ENCODE measurements at regions not wholly inside any gene's neighbourhood (a gene's known extent, or its start where the extent isn't known, plus 50 kb on each side); places are given as distances from the start of the nearest gene placed in this dataset.

- H3K27ac ChIP-seq: no peak overlapping the region
- TF ChIP-seq, protein P1, sequence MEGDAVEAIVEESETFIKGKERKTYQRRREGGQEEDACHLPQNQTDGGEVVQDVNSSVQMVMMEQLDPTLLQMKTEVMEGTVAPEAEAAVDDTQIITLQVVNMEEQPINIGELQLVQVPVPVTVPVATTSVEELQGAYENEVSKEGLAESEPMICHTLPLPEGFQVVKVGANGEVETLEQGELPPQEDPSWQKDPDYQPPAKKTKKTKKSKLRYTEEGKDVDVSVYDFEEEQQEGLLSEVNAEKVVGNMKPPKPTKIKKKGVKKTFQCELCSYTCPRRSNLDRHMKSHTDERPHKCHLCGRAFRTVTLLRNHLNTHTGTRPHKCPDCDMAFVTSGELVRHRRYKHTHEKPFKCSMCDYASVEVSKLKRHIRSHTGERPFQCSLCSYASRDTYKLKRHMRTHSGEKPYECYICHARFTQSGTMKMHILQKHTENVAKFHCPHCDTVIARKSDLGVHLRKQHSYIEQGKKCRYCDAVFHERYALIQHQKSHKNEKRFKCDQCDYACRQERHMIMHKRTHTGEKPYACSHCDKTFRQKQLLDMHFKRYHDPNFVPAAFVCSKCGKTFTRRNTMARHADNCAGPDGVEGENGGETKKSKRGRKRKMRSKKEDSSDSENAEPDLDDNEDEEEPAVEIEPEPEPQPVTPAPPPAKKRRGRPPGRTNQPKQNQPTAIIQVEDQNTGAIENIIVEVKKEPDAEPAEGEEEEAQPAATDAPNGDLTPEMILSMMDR (IDR thresholded peaks at IDR 0.05): no peak
- H3K9me3 ChIP-seq: no peaks in the 10 kb centered on the region
- no peak overlapping the region for H3K4me3 ChIP-seq
- ATAC-seq (no peak), DNase-seq (no peak)
- no peaks in the 10 kb centered on the region for H3K36me3 ChIP-seq
- H3K27me3 ChIP-seq: no peaks in the 10 kb centered on the region
- H3K4me1 ChIP-seq: no peaks in the 10 kb centered on the region
- intact Hi-C loops (cut with DNase I): no loop called here
These were observed 165.0 kb downstream of the SLC4A3 start for GRCh38 chr2:219792446-219792845.

DNA sequence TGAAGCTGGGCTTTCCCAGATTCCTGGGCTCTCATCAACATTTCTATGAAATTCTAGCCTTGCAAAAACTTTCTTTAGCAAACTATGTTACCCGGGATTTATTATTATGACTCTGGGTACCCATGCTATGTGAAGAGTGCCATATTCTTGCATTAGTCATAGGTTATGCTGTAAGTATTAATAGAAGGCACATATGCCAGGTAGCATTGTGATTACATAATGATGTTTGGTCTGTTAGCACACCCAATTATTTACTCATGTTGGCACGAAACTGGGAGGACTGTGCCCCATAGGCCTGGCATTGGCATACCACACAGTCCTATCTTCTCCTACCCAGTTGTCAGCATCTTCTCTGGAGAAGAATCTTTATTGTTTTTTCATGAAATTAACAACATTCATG lies 171.0 kb downstream of the SLC4A3 start:
- intact Hi-C loops (cut with DNase I): no loop called here
- DNase-seq: no peak
- Histone ChIP-seq H3K27me3 (no peaks in the 10 kb centered on the region), H3K27ac (no peak overlapping the region), H3K9me3 (no peaks in the 10 kb centered on the region), H3K36me3 (no peaks in the 10 kb centered on the region), H3K4me1 (no peaks in the 10 kb centered on the region), H3K4me3 (no peak overlapping the region)
- TF ChIP-seq, protein P1 (IDR thresholded peaks at IDR 0.05): no peak
- ATAC-seq: no peak

- DNase-seq (no peak), ATAC-seq (peak; percentile 54)
- H3K4me3 ChIP-seq: no peak overlapping the region
- H3K4me1 ChIP-seq: no peaks in the 10 kb centered on the region
- H3K27ac ChIP-seq: no peak overlapping the region
- TF ChIP-seq, protein P1 (IDR thresholded peaks at IDR 0.05): no peak
- no peaks in the 10 kb centered on the region for H3K36me3 ChIP-seq
- intact Hi-C loops (cut with DNase I): no loop called here
- peaks cover 0 to 12% of the 10 kb centered on the region in 2 donors for H3K9me3 ChIP-seq
- H3K27me3 ChIP-seq: no peaks in the 10 kb centered on the region
These were observed 175.9 kb downstream of the SLC4A3 start for GRCh38 chr2:219803294-219803693.

DNA sequence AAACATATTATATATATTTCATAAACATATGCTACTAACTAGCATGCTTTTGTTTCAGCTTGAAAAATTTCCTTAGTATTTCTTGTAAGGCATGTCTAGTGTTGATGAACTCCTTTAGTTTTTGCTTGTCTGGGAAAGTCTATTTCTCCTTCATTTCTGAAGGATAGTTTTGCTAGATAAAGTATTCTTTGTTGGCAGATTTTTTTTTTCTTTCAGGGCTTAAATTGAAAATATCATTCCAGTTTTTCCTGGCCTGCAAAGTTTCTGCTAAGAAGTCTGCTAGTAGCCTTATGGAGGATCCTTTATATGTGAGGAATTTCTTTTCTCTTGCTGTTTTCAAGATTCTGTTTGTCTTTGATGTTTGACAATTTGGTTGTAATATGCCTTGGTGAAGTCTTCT lies 183.5 kb downstream of the SLC4A3 start:
- Histone ChIP-seq H3K27ac (no peak overlapping the region), H3K27me3 (no peaks in the 10 kb centered on the region), H3K4me1 (no peaks in the 10 kb centered on the region), H3K9me3 (peaks cover 0 to 33% of the 10 kb centered on the region in 2 donors), H3K36me3 (no peaks in the 10 kb centered on the region), H3K4me3 (no peak overlapping the region)
- intact Hi-C loops (cut with DNase I): no loop called here
- DNase-seq (no peak), ATAC-seq (no peak)
- TF ChIP-seq, protein P1 (IDR thresholded peaks at IDR 0.05): no peak

DNA sequence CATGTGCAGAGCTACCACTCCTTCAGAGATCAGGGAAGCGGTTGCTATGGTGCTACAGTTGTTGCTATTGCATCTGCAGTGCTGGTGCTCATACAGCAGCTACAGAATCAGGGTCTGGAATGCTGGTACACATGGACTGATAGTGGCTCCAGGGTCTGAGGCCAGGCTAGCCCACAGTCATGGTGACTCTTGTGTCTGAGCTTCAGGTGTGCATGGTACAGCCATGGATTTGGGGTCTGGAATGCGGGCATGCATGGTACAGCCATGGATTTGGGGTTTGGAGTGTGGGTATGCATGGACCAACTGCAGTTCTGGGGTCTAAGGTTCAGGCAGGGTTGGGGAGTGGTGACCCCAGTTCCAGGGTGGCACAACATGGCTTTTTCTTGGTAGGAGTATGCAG lies 185.2 kb downstream of the SLC4A3 start:
- Histone ChIP-seq H3K36me3 (no peaks in the 10 kb centered on the region), H3K27me3 (no peaks in the 10 kb centered on the region), H3K4me3 (no peak overlapping the region), H3K4me1 (no peaks in the 10 kb centered on the region), H3K9me3 (peaks cover 0 to 21% of the 10 kb centered on the region in 2 donors), H3K27ac (no peak overlapping the region)
- ATAC-seq (no peak), DNase-seq (no peak)
- TF ChIP-seq, protein P1 (IDR thresholded peaks at IDR 0.05): no peak
- intact Hi-C loops (cut with DNase I): no loop called here
